ENCODE measurements at regions not wholly inside any gene's neighbourhood (a gene's known extent, or its start where the extent isn't known, plus 50 kb on each side); places are given as distances from the start of the nearest gene placed in this dataset.

- no peak overlapping the region for H3K4me3 Mint-ChIP-seq
- CTCF ChIA-PET, result no interaction called here
- H3K36me3 Mint-ChIP-seq (ENCODE audit: low read depth), result no peaks in the 10 kb centered on the region
- no peaks in the 10 kb centered on the region for H3K4me1 Mint-ChIP-seq
- DNase-seq, result no peak
- no peak overlapping the region for H3K27ac Mint-ChIP-seq
- POLR2A ChIA-PET, result no interaction called here
- no peaks in the 10 kb centered on the region for H3K27me3 Mint-ChIP-seq
- H3K9me3 Mint-ChIP-seq, result peaks cover 18% of the 10 kb centered on the region
These were observed 632.6 kb upstream of the SEMA6A start for GRCh38 chr5:117207088-117207668.

GRCh38 chr5:117205894-117206293 is 631.3 kb upstream of the SEMA6A start:
- no peaks in the 10 kb centered on the region for H3K27me3 Mint-ChIP-seq
- no peak for DNase-seq
- no peak overlapping the region for H3K27ac Mint-ChIP-seq
- ChIA-PET POLR2A (no interaction called here), CTCF (no interaction called here)
- H3K4me1 Mint-ChIP-seq, result no peaks in the 10 kb centered on the region
- H3K9me3 Mint-ChIP-seq, result peaks cover 17% of the 10 kb centered on the region
- H3K36me3 Mint-ChIP-seq (ENCODE audit: low read depth), result no peaks in the 10 kb centered on the region
- no peak overlapping the region for H3K4me3 Mint-ChIP-seq

DNA sequence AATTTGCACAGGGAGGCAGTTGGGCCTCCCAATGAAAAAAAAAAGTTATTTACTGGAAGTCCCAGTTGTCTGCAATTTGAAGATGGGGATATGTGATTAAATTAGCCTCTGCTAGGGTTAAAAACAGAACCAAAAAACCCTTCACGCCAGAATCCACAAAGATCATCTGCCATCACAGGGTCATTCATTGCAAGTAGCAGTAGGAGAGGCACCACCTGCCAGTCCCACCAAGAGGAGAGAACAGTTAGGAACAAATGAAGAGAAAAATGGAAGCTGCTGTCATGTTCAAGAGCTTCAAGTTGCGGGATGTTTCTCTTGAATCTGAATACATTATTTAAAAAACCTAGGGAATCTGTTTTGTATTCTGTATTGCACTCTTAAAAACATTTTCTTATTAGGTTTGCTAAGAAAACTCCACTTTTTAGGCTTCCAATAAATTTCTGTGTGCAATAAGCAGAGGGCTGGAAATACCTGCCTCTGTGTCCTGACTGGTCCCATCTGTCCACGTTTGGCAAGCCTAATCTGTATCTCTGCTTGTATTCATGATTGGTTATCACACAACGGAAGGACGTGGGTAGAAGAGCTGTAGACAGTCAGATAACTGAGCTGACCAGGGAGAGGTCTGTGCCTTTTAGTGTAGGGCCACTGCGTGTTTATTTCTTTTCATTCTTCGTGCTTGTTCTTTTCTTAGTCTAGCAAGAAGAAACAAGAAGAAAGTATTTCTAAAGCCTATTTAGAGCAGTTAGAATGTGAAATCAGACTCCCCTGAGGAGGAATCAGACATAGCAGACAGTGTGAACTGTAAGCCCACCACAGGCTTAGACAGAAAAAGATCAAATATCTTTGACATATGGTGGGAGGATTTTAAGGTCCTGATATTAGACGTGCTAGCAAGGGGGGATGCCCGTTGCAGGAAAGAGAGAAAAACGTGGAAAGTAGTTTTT is 630.6 kb upstream of the SEMA6A start:
- H3K36me3 Mint-ChIP-seq (ENCODE audit: low read depth), result no peaks in the 10 kb centered on the region
- no peaks in the 10 kb centered on the region for H3K27me3 Mint-ChIP-seq
- no peaks in the 10 kb centered on the region for H3K4me1 Mint-ChIP-seq
- H3K4me3 Mint-ChIP-seq, result no peak overlapping the region
- CTCF ChIA-PET, result no interaction called here
- H3K27ac Mint-ChIP-seq, result no peak overlapping the region
- POLR2A ChIA-PET, result no interaction called here
- peaks cover 14% of the 10 kb centered on the region for H3K9me3 Mint-ChIP-seq
- no peak for DNase-seq

GRCh38 chr5:117204404-117204803 is 629.8 kb upstream of the SEMA6A start:
- no peak for DNase-seq
- ChIA-PET CTCF (no interaction called here), POLR2A (no interaction called here)
- Mint-ChIP-seq H3K36me3 (ENCODE audit: low read depth) (no peaks in the 10 kb centered on the region), H3K9me3 (peaks cover 6% of the 10 kb centered on the region), H3K4me3 (no peak overlapping the region), H3K27ac (no peak overlapping the region), H3K27me3 (no peaks in the 10 kb centered on the region), H3K4me1 (no peaks in the 10 kb centered on the region)

DNA sequence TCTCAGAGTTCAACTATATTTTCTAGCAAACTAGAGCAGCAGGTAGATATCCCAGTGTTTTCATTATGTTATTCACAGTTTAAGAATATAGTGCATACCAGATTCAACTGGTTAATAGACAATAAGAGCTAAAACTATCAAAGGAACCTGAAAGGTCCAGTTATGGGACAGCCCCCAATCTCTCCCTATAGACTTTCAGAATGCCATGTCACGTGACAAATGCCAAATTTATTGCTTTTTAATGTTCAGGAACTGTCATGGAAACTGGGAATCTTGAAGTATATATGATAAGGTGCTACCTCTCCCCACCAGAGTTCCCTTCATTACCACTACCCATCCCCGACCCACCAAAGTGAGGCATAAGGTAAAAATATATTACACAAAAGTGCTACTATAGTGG is 629.0 kb upstream of the SEMA6A start:
- no peak overlapping the region for H3K27ac Mint-ChIP-seq
- H3K4me1 Mint-ChIP-seq, result no peaks in the 10 kb centered on the region
- H3K27me3 Mint-ChIP-seq, result no peaks in the 10 kb centered on the region
- peaks cover 4% of the 10 kb centered on the region for H3K9me3 Mint-ChIP-seq
- H3K4me3 Mint-ChIP-seq, result no peak overlapping the region
- no peak for DNase-seq
- no peaks in the 10 kb centered on the region for H3K36me3 Mint-ChIP-seq (ENCODE audit: low read depth)
- ChIA-PET CTCF (no interaction called here), POLR2A (no interaction called here)

DNA sequence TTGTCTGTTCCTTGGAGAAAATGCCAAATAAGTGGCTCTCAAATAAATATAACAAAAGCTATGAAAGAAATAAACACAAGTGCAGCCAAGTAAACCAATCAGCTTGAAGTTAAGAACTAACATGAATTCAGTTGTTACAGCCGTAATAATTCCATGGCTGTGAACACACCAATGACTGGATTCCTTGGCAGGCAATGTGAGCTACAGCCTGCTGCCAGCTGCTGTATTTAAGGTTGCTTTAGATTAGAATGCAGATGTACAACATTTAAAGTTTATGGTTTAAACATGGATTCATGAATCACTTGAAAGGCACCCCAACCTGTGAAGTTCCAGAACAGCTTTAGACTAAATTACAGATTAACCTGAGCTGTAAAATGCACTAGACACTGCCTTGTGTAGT is 626.4 kb upstream of the SEMA6A start:
- no peaks in the 10 kb centered on the region for H3K27me3 Mint-ChIP-seq
- H3K27ac Mint-ChIP-seq, result no peak overlapping the region
- ChIA-PET POLR2A (no interaction called here), CTCF (no interaction called here)
- H3K9me3 Mint-ChIP-seq, result peaks cover 4% of the 10 kb centered on the region
- no peaks in the 10 kb centered on the region for H3K4me1 Mint-ChIP-seq
- no peak for DNase-seq
- no peak overlapping the region for H3K4me3 Mint-ChIP-seq
- H3K36me3 Mint-ChIP-seq (ENCODE audit: low read depth), result no peaks in the 10 kb centered on the region

DNA sequence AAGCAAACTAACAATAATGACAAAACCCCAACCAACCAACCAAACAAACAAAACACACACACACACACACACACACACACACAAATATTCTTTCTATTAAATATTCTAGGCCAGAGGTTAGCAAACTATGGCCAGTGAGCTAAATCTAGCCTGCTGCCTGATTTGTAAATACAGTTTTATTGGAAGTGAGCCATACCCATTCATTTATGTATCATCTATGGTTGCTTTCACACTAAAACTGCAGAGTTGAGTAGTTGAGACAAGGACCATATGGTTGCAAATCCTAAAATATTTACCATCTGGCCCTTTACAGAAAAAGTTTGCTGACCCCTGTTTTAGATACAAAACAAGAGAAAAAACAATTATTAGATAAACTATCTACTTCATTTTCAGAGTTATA is 620.5 kb upstream of the SEMA6A start:
- H3K4me1 Mint-ChIP-seq, result no peaks in the 10 kb centered on the region
- H3K9me3 Mint-ChIP-seq, result no peaks in the 10 kb centered on the region
- ChIA-PET POLR2A (no interaction called here), CTCF (no interaction called here)
- H3K4me3 Mint-ChIP-seq, result no peak overlapping the region
- no peak overlapping the region for H3K27ac Mint-ChIP-seq
- H3K27me3 Mint-ChIP-seq, result no peaks in the 10 kb centered on the region
- no peak for DNase-seq
- H3K36me3 Mint-ChIP-seq (ENCODE audit: low read depth), result no peaks in the 10 kb centered on the region

- POLR2A ChIA-PET, result no interaction called here
- H3K36me3 Mint-ChIP-seq (ENCODE audit: low read depth), result no peaks in the 10 kb centered on the region
- no peak overlapping the region for H3K27ac Mint-ChIP-seq
- no peaks in the 10 kb centered on the region for H3K9me3 Mint-ChIP-seq
- H3K4me1 Mint-ChIP-seq, result no peaks in the 10 kb centered on the region
- CTCF ChIA-PET, result no interaction called here
- DNase-seq, result no peak
- H3K27me3 Mint-ChIP-seq, result no peaks in the 10 kb centered on the region
- no peak overlapping the region for H3K4me3 Mint-ChIP-seq
These were observed 616.6 kb upstream of the SEMA6A start for GRCh38 chr5:117191251-117191650.

- no peak for DNase-seq
- no peak overlapping the region for H3K27ac Mint-ChIP-seq
- no peaks in the 10 kb centered on the region for H3K4me1 Mint-ChIP-seq
- POLR2A ChIA-PET, result no interaction called here
- H3K36me3 Mint-ChIP-seq (ENCODE audit: low read depth), result no peaks in the 10 kb centered on the region
- CTCF ChIA-PET, result no interaction called here
- no peaks in the 10 kb centered on the region for H3K27me3 Mint-ChIP-seq
- H3K9me3 Mint-ChIP-seq, result peaks cover 2% of the 10 kb centered on the region
- H3K4me3 Mint-ChIP-seq, result no peak overlapping the region
These were observed 615.2 kb upstream of the SEMA6A start for GRCh38 chr5:117189784-117190183.

DNA sequence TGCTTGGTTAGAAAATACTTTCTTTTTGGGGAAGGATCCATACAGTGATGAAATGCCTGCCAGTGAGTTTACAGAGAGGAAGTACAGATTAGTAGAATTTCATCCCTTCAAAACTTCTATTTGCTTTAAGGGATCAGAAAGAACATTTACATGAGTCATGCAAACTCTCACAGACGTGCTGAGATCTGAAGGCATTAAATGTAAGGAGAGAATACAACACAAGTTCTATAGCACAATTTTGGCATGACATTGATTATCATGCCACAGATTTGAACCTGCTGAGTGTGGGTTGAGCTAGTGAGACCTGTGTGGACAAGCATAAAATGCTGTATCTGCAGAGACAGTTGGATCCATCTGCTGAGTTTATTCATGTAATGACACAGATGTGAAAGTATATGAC is 613.6 kb upstream of the SEMA6A start:
- no peak for DNase-seq
- Mint-ChIP-seq H3K27ac (no peak overlapping the region), H3K27me3 (no peaks in the 10 kb centered on the region), H3K36me3 (ENCODE audit: low read depth) (no peaks in the 10 kb centered on the region), H3K4me1 (no peaks in the 10 kb centered on the region), H3K4me3 (no peak overlapping the region), H3K9me3 (peaks cover 4% of the 10 kb centered on the region)
- ChIA-PET POLR2A (no interaction called here), CTCF (no interaction called here)

DNA sequence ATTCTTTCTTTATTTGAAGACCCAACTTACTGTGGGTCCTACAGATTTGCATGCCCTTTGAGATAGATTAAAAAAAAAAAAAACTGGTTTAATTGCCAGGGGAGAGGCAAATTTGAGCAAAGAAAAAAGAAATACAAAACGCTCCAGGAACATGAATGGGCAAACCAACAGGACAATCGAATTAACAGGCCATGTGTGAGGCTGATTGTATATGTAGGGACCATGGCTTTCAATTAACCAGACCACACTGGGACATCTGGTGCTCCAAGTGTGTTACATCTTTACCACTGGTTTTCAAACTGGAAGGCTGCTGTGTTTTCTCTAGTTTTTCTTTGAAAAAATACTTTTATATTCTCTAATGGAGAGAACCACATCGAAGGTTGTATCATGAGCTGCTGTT is 612.1 kb upstream of the SEMA6A start:
- H3K9me3 Mint-ChIP-seq, result peaks cover 4% of the 10 kb centered on the region
- H3K27me3 Mint-ChIP-seq, result no peaks in the 10 kb centered on the region
- H3K36me3 Mint-ChIP-seq (ENCODE audit: low read depth), result no peaks in the 10 kb centered on the region
- CTCF ChIA-PET, result no interaction called here
- H3K4me3 Mint-ChIP-seq, result no peak overlapping the region
- no peak for DNase-seq
- POLR2A ChIA-PET, result no interaction called here
- H3K27ac Mint-ChIP-seq, result no peak overlapping the region
- H3K4me1 Mint-ChIP-seq, result no peaks in the 10 kb centered on the region

DNA sequence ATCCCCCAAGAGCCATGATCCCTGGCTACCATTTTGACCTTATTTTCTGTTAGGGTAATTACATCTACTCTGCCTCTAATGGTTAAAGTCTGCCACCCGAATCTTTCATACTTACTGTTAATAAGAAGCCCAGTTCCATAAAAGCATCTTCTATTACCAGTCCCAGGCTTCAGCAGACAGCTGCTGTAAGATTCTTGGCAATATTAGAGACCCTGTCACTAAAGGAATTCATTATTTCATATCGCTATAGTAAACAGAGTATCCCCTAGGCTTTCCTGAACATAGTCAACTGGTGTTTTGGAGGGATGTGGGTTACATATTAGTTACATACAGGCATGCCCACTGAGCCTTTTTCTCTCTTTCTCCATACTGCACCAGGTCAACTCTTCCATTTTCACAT is 608.7 kb upstream of the SEMA6A start:
- CTCF ChIA-PET, result no interaction called here
- no peak overlapping the region for H3K4me3 Mint-ChIP-seq
- peaks cover 8% of the 10 kb centered on the region for H3K9me3 Mint-ChIP-seq
- POLR2A ChIA-PET, result no interaction called here
- no peaks in the 10 kb centered on the region for H3K27me3 Mint-ChIP-seq
- H3K36me3 Mint-ChIP-seq (ENCODE audit: low read depth), result no peaks in the 10 kb centered on the region
- no peaks in the 10 kb centered on the region for H3K4me1 Mint-ChIP-seq
- no peak overlapping the region for H3K27ac Mint-ChIP-seq
- no peak for DNase-seq

- Mint-ChIP-seq H3K27me3 (no peaks in the 10 kb centered on the region), H3K4me3 (no peak overlapping the region)
- POLR2A ChIA-PET, result no interaction called here
These were observed 607.5 kb upstream of the SEMA6A start for GRCh38 chr5:117182104-117182503.

GRCh38 chr5:117177302-117177701 is 602.7 kb upstream of the SEMA6A start:
- Mint-ChIP-seq H3K27ac (no peak overlapping the region), H3K4me3 (no peak overlapping the region), H3K36me3 (ENCODE audit: low read depth) (no peaks in the 10 kb centered on the region), H3K9me3 (peaks cover 5% of the 10 kb centered on the region), H3K4me1 (no peaks in the 10 kb centered on the region), H3K27me3 (no peaks in the 10 kb centered on the region)
- DNase-seq, result no peak
- POLR2A ChIA-PET, result no interaction called here
- CTCF ChIA-PET, result no interaction called here

More at GRCh38 chr5:117182104-117182503, 607.5 kb upstream of the SEMA6A start:
- no peaks in the 10 kb centered on the region for H3K4me1 Mint-ChIP-seq
- CTCF ChIA-PET, result no interaction called here
- peaks cover 8% of the 10 kb centered on the region for H3K9me3 Mint-ChIP-seq
- no peak overlapping the region for H3K27ac Mint-ChIP-seq
- H3K36me3 Mint-ChIP-seq (ENCODE audit: low read depth), result no peaks in the 10 kb centered on the region
- no peak for DNase-seq
